HUES6 (cell line): ENCODE measurements at regions not wholly inside any gene's neighbourhood (a gene's known extent, or its start where the extent isn't known, plus 50 kb on each side); places are given as distances from the start of the nearest gene placed in this dataset.

Source experiments
- H3K27ac ChIP-seq: 2 replicates; pipeline ENCODE4 v1.7.0; 2013; ENCODE audit warnings: low read depth, mild to moderate bottlenecking, low read length, inconsistent platforms
- H3K27me3 ChIP-seq: 2 replicates; pipeline ENCODE4 v1.6.1; 2013; ENCODE audit warnings: low read length; ENCODE audit not compliant: control insufficient read depth, insufficient read depth
- H3K36me3 ChIP-seq: 2 replicates; pipeline ENCODE4 v1.6.1; 2013; ENCODE audit warnings: low read length; ENCODE audit not compliant: control insufficient read depth, insufficient read depth
- H3K4me1 ChIP-seq: 2 replicates; pipeline ENCODE4 v1.6.1; 2013; ENCODE audit warnings: low read length; ENCODE audit not compliant: control insufficient read depth, insufficient read depth
- H3K4me3 ChIP-seq: 2 replicates; pipeline ENCODE4 v1.5.1; 2013; ENCODE audit warnings: low read depth, low read length
- H3K9ac ChIP-seq: one replicate; pipeline ENCODE4 v1.6.1; 2013; ENCODE audit warnings: mild to moderate bottlenecking, low read length
- H3K9me3 ChIP-seq: 2 replicates; pipeline ENCODE4 v1.6.1; 2013; ENCODE audit warnings: low read depth, low read length; ENCODE audit not compliant: control insufficient read depth, insufficient read depth

GRCh38 chr10:3723766-3724165, 61.2 kb downstream of the KLF6 start:
- Histone ChIP-seq H3K36me3 (no peaks in the 10 kb centered on the region), H3K27me3 (no peaks in the 10 kb centered on the region), H3K4me3 (no peak overlapping the region), H3K9ac (no peak overlapping the region), H3K27ac (no peak overlapping the region), H3K9me3 (no peaks in the 10 kb centered on the region), H3K4me1 (no peaks in the 10 kb centered on the region)

GRCh38 chr10:3720228-3721019, 64.6 kb downstream of the KLF6 start:
- Histone ChIP-seq H3K27me3 (no peaks in the 10 kb centered on the region), H3K9ac (no peak overlapping the region), H3K4me3 (no peak overlapping the region), H3K9me3 (no peaks in the 10 kb centered on the region), H3K36me3 (no peaks in the 10 kb centered on the region), H3K4me1 (no peaks in the 10 kb centered on the region), H3K27ac (no peak overlapping the region)

DNA sequence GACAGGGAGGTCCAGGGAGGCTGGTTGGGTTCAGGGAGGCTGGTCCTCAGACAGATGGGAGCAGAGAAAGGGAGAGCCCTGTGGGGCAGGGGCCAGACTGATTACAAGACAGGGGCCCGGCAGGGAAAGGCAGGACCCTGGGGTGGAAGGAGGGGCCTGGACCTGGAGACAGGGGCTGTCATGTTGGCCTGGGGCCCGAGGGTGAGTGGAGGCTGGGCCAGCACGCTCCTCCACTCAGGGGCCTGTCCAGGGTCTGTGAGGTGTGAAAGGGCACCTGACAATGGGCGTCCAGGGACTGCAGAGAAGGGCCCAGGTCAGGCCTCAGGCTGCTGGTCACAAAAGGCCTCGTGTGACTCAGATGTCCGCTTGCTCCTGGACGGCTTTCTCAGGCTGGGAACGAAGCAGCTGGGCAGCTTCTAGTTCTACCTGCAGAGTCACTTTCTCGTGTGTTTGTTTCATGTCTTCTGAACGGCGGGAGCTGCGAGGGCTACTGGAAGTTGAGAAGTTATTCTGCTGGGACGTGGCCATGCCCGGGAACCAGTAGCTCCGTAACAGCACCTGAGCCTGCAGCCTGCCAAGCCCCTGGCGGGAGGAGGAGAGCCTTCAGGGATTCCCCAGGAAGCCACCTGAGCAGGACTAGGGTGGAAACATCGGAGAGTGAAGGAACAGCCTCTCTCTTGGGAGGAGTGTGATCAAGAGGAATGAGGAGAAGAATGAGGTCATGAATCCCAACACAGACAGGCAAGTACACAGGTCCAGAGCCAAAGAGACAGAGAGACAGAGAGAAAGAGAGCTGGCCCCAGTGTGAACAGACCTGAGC, 65.8 kb downstream of the KLF6 start:
- H3K9ac ChIP-seq: no peak overlapping the region
- no peaks in the 10 kb centered on the region for H3K27me3 ChIP-seq
- no peaks in the 10 kb centered on the region for H3K36me3 ChIP-seq
- no peak overlapping the region for H3K4me3 ChIP-seq
- no peaks in the 10 kb centered on the region for H3K4me1 ChIP-seq
- H3K27ac ChIP-seq: no peak overlapping the region
- H3K9me3 ChIP-seq: no peaks in the 10 kb centered on the region

DNA sequence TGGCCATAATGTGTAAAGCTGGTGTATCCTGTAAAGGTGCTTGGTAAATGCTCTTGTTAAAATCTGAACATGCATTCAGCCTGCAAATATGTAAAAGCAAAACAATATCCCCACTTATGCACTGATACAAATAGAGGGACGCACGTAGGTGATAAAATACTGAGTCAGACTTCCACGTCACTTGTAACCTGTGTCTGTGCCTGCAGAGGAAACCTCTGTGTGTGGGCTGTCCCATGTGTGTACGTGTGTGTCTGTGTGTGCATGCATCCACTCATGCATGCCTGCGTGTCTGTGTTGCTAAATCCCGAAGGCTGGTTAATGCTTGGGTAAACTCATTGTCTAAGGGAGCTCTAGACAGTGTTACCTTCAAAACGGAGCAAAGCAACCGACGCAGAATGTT, 68.9 kb downstream of the KLF6 start:
- no peak overlapping the region for H3K4me3 ChIP-seq
- peaks cover 8% of the 10 kb centered on the region; the same call in 1 of the 2 replicates for H3K9me3 ChIP-seq
- H3K36me3 ChIP-seq: no peaks in the 10 kb centered on the region
- H3K9ac ChIP-seq: no peak overlapping the region
- no peak overlapping the region for H3K27ac ChIP-seq
- H3K4me1 ChIP-seq: no peaks in the 10 kb centered on the region
- no peaks in the 10 kb centered on the region for H3K27me3 ChIP-seq

DNA sequence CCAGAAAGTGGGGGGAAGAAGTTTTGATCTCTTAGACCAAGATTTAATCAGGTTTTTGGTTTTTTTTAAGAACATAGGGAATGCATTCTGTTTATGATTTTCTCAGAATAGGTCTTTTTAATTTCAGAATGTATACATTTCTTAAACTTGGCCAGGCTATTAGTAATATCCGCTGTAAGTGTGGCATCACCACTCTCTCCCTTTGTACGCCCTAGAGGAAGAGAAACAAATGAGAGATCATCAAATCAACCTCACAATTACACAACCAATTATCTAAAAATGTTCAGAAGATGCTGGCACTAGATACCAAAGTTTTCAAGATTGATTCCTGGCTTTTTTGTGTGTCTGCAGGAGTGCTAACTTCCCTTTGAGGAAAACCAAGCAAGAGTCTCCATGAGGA, 70.0 kb downstream of the KLF6 start:
- Histone ChIP-seq H3K36me3 (no peaks in the 10 kb centered on the region), H3K27me3 (no peaks in the 10 kb centered on the region), H3K27ac (no peak overlapping the region), H3K4me3 (no peak overlapping the region), H3K4me1 (no peaks in the 10 kb centered on the region), H3K9me3 (peaks cover 13% of the 10 kb centered on the region), H3K9ac (no peak overlapping the region)

GRCh38 chr10:3714531-3714930, 70.5 kb downstream of the KLF6 start:
- Histone ChIP-seq H3K27ac (no peak overlapping the region), H3K36me3 (no peaks in the 10 kb centered on the region), H3K4me1 (no peaks in the 10 kb centered on the region)

DNA sequence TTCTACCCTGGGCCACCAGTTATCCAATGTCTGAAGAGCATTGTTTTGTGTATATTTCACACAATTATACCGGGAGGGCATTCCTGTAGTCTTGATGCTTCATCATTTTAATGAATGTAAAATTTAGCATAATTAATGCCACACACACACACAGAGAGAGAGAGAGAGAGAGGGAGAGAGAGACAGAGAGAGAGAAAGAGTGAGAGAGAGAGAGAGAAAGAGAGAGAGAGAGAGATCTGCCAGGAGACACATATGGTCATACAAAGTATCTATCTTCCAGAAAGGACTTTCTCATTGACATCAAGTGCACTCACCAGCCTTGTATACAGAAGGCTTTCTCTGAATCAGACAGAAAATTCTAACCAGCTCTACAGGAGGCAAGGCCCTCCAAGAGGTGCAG, 72.3 kb downstream of the KLF6 start:
- no peak overlapping the region for H3K27ac ChIP-seq
- H3K9ac ChIP-seq: no peak overlapping the region
- no peaks in the 10 kb centered on the region for H3K36me3 ChIP-seq
- peaks cover 13% of the 10 kb centered on the region for H3K9me3 ChIP-seq
- no peaks in the 10 kb centered on the region for H3K4me1 ChIP-seq
- H3K27me3 ChIP-seq: no peaks in the 10 kb centered on the region
- H3K4me3 ChIP-seq: no peak overlapping the region

More at GRCh38 chr10:3714531-3714930, 70.5 kb downstream of the KLF6 start:
- H3K27me3 ChIP-seq: no peaks in the 10 kb centered on the region
- H3K9me3 ChIP-seq: peaks cover 13% of the 10 kb centered on the region
- no peak overlapping the region for H3K9ac ChIP-seq
- H3K4me3 ChIP-seq: no peak overlapping the region

DNA sequence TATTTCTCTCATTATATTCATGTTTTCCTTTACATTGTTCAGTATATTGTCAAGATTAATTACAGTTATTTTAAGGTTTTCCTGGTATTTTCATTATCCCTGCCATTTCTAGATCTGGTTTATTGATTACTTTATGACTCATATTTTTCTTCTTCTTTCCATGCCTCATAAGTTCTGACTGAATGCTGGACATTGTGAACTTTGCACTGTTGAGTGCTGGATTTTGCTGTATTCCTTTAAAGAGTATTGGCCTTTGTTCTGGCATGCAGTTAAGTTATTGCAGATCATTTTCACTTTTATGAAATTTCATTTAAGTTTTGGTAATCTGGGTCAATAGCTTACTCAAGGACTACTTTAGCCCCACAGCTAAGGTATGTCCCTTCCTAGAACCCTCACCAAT, 73.1 kb downstream of the KLF6 start:
- no peak overlapping the region for H3K9ac ChIP-seq
- H3K4me1 ChIP-seq: no peaks in the 10 kb centered on the region
- H3K36me3 ChIP-seq: no peaks in the 10 kb centered on the region
- H3K27ac ChIP-seq: no peak overlapping the region
- H3K27me3 ChIP-seq: no peaks in the 10 kb centered on the region
- H3K9me3 ChIP-seq: peaks cover 13% of the 10 kb centered on the region
- H3K4me3 ChIP-seq: no peak overlapping the region

DNA sequence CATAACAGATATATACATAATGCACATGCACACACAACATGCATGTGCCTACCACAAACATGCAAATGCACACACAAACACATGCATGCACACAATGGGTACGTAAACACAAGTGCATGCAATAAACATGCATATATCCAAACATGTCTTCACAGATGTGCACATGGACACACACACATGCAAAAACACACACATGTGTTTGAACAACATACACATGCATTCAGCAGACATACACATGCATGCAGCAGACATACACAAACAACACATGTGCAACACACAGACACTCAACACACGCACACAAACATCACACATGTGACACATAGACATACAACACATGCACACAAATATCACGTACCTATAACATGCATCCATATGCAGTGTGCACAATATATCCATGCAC, 74.2 kb downstream of the KLF6 start:
- H3K27ac ChIP-seq: no peak overlapping the region
- H3K4me1 ChIP-seq: no peaks in the 10 kb centered on the region
- H3K36me3 ChIP-seq: no peaks in the 10 kb centered on the region
- peaks cover 13% of the 10 kb centered on the region for H3K9me3 ChIP-seq
- no peak overlapping the region for H3K4me3 ChIP-seq
- H3K9ac ChIP-seq: no peak overlapping the region
- no peaks in the 10 kb centered on the region for H3K27me3 ChIP-seq

GRCh38 chr10:3709456-3710060, 75.5 kb downstream of the KLF6 start:
- H3K4me1 ChIP-seq: no peaks in the 10 kb centered on the region
- peaks cover 13% of the 10 kb centered on the region for H3K9me3 ChIP-seq
- no peaks in the 10 kb centered on the region for H3K36me3 ChIP-seq
- no peaks in the 10 kb centered on the region for H3K27me3 ChIP-seq
- H3K9ac ChIP-seq: no peak overlapping the region
- H3K27ac ChIP-seq: no peak overlapping the region
- H3K4me3 ChIP-seq: no peak overlapping the region

- Histone ChIP-seq H3K27me3 (no peaks in the 10 kb centered on the region), H3K9ac (no peak overlapping the region), H3K27ac (no peak overlapping the region), H3K4me1 (no peaks in the 10 kb centered on the region), H3K4me3 (no peak overlapping the region), H3K9me3 (peaks cover 13% of the 10 kb centered on the region), H3K36me3 (no peaks in the 10 kb centered on the region)
Measured at GRCh38 chr10:3708852-3709251, 76.2 kb downstream of the KLF6 start.
